ENCODE measurements at regions not wholly inside any gene's neighbourhood (a gene's known extent, or its start where the extent isn't known, plus 50 kb on each side); places are given as distances from the start of the nearest gene placed in this dataset.

GRCh38 chr13:110777251-110777820 is 63.8 kb downstream of the ING1 start:
- intact Hi-C loops (cut with micrococcal nuclease) = no loop called here
- H3K27me3 ChIP-seq (ENCODE audit: control insufficient read depth, insufficient read depth, low read length) = no peaks in the 10 kb centered on the region
- no peaks in the 10 kb centered on the region for H3K36me3 Mint-ChIP-seq
- 84% methylated on average over 2 of the region's 3 CpGs for WGBS (ENCODE audit: insufficient coverage)
- H3K4me1 ChIP-seq (ENCODE audit: control insufficient read depth, insufficient read depth, low read length) = peaks cover 5% of the 10 kb centered on the region
- H3K4me3 Mint-ChIP-seq = no peak overlapping the region
- H3K36me3 ChIP-seq (ENCODE audit: control insufficient read depth, insufficient read depth, low read length) = no peaks in the 10 kb centered on the region
- DNase-seq (no peak), ATAC-seq (no peak)
- H3K4me1 Mint-ChIP-seq = peaks cover 0 to 19% of the 10 kb centered on the region in 2 donors
- H3K27ac Mint-ChIP-seq = no peak overlapping the region
- H3K27ac ChIP-seq (ENCODE audit: low read length) = no peak overlapping the region
- no peaks in the 10 kb centered on the region for H3K9me3 Mint-ChIP-seq
- no peak overlapping the region for H3K4me3 ChIP-seq (ENCODE audit: low read length)
- no peaks in the 10 kb centered on the region for H3K27me3 Mint-ChIP-seq (ENCODE audit: low read depth in 2 of 2)
- TF ChIP-seq CTCF (IDR thresholded peaks at IDR 0.05) = no peak
- peaks cover 7% of the 10 kb centered on the region for H3K9me3 ChIP-seq (ENCODE audit: control insufficient read depth, insufficient read depth, low read length)

- Histone ChIP-seq H3K4me3 (ENCODE audit: low read length) (no peak overlapping the region), H3K27me3 (ENCODE audit: control insufficient read depth, insufficient read depth, low read length) (no peaks in the 10 kb centered on the region), H3K36me3 (ENCODE audit: control insufficient read depth, insufficient read depth, low read length) (no peaks in the 10 kb centered on the region), H3K4me1 (ENCODE audit: control insufficient read depth, insufficient read depth, low read length) (peaks cover 5% of the 10 kb centered on the region), H3K27ac (ENCODE audit: low read length) (no peak overlapping the region), H3K9me3 (ENCODE audit: control insufficient read depth, insufficient read depth, low read length) (peaks cover 7% of the 10 kb centered on the region)
- Mint-ChIP-seq H3K27me3 (ENCODE audit: low read depth in 2 of 2) (peaks cover 0 to 7% of the 10 kb centered on the region in 2 donors), H3K4me1 (peaks cover 0 to 13% of the 10 kb centered on the region in 2 donors), H3K36me3 (no peaks in the 10 kb centered on the region), H3K9me3 (no peaks in the 10 kb centered on the region), H3K4me3 (no peak overlapping the region), H3K27ac (no peak overlapping the region)
- DNase-seq (no peak), ATAC-seq (no peak)
- 73% methylated on average over 1 of the region's 3 CpGs for WGBS (ENCODE audit: insufficient coverage)
- no peak for TF ChIP-seq CTCF (IDR thresholded peaks at IDR 0.05)
- intact Hi-C loops (cut with micrococcal nuclease) = no loop called here
Measured at GRCh38 chr13:110779022-110779421, 65.5 kb downstream of the ING1 start.

DNA sequence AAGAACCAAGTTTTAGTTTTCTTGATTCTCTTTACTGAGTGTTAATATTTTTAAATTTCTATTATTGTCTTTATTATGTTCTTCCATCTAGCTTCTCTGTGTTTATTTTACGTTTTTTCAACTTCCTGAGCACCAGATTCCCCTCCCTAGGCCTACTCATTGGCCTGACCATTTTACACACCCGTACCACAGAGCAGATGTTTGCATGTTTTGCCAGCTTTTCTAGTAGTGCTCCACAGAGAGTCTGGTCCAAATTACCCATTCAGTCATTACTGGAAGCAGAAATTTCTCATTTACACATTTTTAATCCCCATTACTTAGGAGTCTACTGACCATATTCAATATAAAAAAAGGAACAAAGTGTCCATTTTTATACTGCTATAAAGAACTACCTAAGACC is 66.9 kb downstream of the ING1 start:
- no peak for TF ChIP-seq CTCF (IDR thresholded peaks at IDR 0.05)
- Mint-ChIP-seq H3K9me3 (no peaks in the 10 kb centered on the region), H3K27ac (no peak overlapping the region), H3K4me1 (peaks cover 0 to 13% of the 10 kb centered on the region in 2 donors), H3K27me3 (ENCODE audit: low read depth in 2 of 2) (peaks cover 0 to 14% of the 10 kb centered on the region in 2 donors), H3K36me3 (no peaks in the 10 kb centered on the region), H3K4me3 (no peak overlapping the region)
- ATAC-seq (no peak), DNase-seq (no peak)
- intact Hi-C loops (cut with micrococcal nuclease) = no loop called here
- peaks cover 5% of the 10 kb centered on the region for H3K4me1 ChIP-seq (ENCODE audit: control insufficient read depth, insufficient read depth, low read length)
- H3K9me3 ChIP-seq (ENCODE audit: control insufficient read depth, insufficient read depth, low read length) = peaks cover 7% of the 10 kb centered on the region
- 66% methylated on average over 2 of the region's 2 CpGs for WGBS (ENCODE audit: insufficient coverage)
- no peak overlapping the region for H3K27ac ChIP-seq (ENCODE audit: low read length)
- H3K27me3 ChIP-seq (ENCODE audit: control insufficient read depth, insufficient read depth, low read length) = no peaks in the 10 kb centered on the region
- no peaks in the 10 kb centered on the region for H3K36me3 ChIP-seq (ENCODE audit: control insufficient read depth, insufficient read depth, low read length)
- H3K4me3 ChIP-seq (ENCODE audit: low read length) = no peak overlapping the region

DNA sequence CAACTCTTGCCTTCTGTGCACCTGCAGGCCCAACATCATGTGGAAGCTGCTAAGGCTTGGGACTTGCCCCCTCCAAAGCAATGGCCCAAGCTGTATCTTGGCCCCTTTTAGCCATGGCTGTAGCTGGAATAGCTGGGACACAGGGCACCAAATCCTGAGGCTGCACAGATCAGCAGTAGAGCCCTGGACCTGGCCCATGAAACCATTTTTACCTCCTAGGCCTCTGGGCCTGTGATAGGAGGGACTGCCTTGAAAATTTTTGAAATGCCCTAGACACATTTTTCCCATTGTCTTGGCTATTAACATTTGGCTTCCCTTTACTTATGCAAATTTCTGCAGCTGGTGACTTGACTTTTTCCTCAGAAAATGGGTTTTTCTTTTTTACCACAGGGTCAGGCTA is 68.7 kb downstream of the ING1 start:
- intact Hi-C loops (cut with micrococcal nuclease) = no loop called here
- Mint-ChIP-seq H3K9me3 (no peaks in the 10 kb centered on the region), H3K27me3 (ENCODE audit: low read depth in 2 of 2) (peaks cover 8 to 20% of the 10 kb centered on the region in 2 donors), H3K36me3 (no peaks in the 10 kb centered on the region), H3K27ac (no peak overlapping the region), H3K4me3 (no peak overlapping the region), H3K4me1 (no peaks in the 10 kb centered on the region)
- Histone ChIP-seq H3K4me1 (ENCODE audit: control insufficient read depth, insufficient read depth, low read length) (no peaks in the 10 kb centered on the region), H3K36me3 (ENCODE audit: control insufficient read depth, insufficient read depth, low read length) (no peaks in the 10 kb centered on the region), H3K9me3 (ENCODE audit: control insufficient read depth, insufficient read depth, low read length) (peaks cover 7% of the 10 kb centered on the region), H3K27ac (ENCODE audit: low read length) (no peak overlapping the region), H3K27me3 (ENCODE audit: control insufficient read depth, insufficient read depth, low read length) (peaks cover 6% of the 10 kb centered on the region), H3K4me3 (ENCODE audit: low read length) (no peak overlapping the region)
- TF ChIP-seq CTCF (IDR thresholded peaks at IDR 0.05) = no peak
- DNase-seq = no peak
- no peak for ATAC-seq
